Stromal cell of bone marrow (primary cell): ENCODE measurements at regions not wholly inside any gene's neighbourhood (a gene's known extent, or its start where the extent isn't known, plus 50 kb on each side); places are given as distances from the start of the nearest gene placed in this dataset.
"Not testable (repeated sequence)": the region's sequence is repeated elsewhere in the genome, so short reads cannot be mapped to it uniquely, and the experiment has no call there.

Experiments
- DNase-seq: peaks from one replicate; pipeline ENCODE4 v3.0.0-alpha.2; 2012; ENCODE audit warnings: low read depth

GRCh38 chr7:106749165-106749564 lies 88.2 kb upstream of the CCDC71L start:
- no peak for DNase-seq

DNA sequence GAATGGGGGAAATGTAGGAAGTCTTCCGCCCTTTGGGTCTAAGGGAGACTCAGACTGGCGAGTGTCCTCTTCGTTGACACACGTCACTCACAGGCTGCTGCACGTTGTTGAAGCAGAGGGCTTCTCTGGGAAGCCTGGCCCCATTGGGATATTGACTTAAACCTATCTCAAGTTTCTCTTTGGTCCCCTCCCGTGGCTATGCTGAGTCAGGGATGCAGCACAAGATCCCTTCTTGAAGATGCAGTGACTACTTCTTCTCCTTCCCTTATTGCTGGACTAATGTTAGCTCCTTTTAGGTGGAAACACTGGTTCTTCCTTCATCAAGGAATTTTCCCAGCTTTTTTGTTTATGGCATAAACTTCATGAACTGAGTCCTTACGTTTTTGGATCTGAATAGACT lies 89.8 kb upstream of the CCDC71L start:
- no peak for DNase-seq

- DNase-seq = no peak
Observed at GRCh38 chr7:106752367-106752766, 91.4 kb upstream of the CCDC71L start.

DNA sequence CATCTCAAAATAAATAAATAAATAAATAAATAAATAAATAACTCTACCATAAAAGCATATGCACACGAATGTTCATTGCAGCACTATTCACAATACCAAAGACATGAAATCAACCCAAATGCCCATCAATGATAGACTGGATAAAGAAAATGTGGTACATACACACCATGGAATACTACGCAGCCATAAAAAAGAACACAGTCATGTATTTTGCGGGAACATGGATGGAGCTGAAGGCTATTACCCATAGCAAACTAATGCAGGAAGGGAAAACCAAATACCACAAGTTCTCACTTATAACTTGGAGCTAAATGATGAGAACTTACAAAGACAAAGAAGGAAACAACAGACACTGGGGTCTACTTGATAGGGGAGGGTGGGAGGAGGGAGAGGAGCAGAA lies 94.1 kb upstream of the CCDC71L start:
- not testable (repeated sequence) for DNase-seq

- no peak for DNase-seq
Observed at GRCh38 chr7:106755641-106756040, 94.7 kb upstream of the CCDC71L start.

GRCh38 chr7:106756071-106756470 lies 95.1 kb upstream of the CCDC71L start:
- no peak for DNase-seq

DNA sequence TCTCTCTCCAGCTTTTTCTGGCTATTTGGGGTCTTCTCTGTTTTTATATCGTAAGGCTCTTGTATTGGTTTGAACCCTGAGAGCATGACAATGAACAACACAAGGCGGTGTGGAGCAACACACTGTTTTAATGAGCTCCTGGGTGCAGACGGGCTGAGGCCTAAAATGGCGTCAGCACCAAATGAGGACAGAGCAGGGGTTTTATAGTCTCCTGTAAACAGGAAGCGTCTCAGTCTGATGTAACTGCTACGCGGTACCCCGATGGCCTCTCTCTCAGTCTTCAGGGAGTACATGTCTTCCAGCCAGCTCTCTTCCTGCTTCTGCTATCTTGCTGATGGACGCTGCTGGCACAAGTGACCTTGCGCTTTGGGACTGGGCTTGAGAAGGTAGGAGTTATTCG lies 95.9 kb upstream of the CCDC71L start:
- no peak for DNase-seq

- DNase-seq = no peak
Observed at GRCh38 chr7:106757846-106758245, 96.9 kb upstream of the CCDC71L start.

- DNase-seq = not testable (repeated sequence)
Observed at GRCh38 chr7:106762845-106763244, 101.9 kb upstream of the CCDC71L start.

- DNase-seq = no peak
Observed at GRCh38 chr7:106763717-106764116, 101.4 kb upstream of the PIK3CG start.

GRCh38 chr7:106765727-106766355 lies 99.2 kb upstream of the PIK3CG start:
- DNase-seq = no peak

DNA sequence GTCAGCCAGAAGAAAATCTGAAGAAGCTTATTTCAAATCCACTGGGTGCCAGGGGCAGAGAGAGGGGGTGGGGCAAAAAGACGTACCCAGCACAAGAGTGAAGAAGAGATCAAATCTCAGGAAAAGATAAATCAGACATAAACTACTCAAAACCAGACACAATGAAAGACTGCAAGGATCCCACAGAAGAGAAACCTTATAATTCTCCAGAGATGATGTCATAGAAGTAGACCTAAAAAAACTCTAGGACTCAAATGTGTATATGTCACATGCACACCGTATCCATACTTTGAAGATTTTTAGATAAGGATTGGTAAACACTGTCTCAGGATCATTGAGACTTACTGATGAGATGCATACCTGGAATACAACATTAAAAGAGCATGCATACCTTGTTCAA lies 98.5 kb upstream of the PIK3CG start:
- DNase-seq = no peak

DNA sequence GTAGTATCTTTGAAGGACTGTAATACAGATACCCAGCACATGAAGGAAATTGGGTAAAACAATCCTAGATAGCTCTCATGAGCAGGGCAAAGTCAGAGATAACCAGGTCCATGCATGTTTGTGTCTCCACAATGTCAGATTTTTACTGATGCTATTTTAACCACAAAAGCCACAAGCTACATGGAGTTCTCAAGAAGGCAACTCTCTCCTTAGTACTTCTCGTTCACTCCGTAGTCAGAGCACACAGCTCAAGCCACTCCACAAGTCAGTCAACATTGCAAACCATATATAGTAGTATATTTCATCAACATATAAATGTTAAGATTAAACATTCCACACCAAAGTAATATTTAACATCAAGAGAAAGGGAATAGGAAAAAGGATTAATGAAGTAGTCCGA lies 98.0 kb upstream of the PIK3CG start:
- DNase-seq = no peak

GRCh38 chr7:106767498-106768323 lies 97.4 kb upstream of the PIK3CG start:
- DNase-seq = no peak

- no peak for DNase-seq
Observed at GRCh38 chr7:106768324-106768751, 96.7 kb upstream of the PIK3CG start.

- DNase-seq = peak; percentile 42
Observed at GRCh38 chr7:106770191-106770590, 94.9 kb upstream of the PIK3CG start.

DNA sequence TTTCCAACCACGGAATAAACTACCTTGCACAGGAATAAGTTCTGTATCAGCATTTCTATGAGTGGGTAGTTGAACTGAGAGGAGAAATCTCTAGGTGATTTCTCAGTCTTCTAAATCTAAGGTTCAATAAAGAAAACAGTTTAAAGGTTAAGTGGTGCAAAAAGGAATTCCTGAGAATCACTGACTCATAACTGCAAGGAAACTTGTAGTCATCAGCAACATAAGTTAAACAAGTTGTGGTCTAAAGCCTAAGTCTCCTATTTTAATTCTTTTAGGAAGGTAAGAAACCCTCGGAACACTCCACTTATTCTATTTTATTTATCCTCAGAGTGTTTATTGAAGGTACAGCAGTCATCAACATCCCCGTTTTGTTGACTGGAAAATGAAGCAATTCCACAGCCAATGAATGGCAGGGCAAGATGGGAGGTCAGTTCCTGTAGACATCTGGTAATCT lies 92.4 kb upstream of the PIK3CG start:
- peak; percentile 69 for DNase-seq

GRCh38 chr7:106773228-106773627 lies 91.9 kb upstream of the PIK3CG start:
- no peak for DNase-seq

DNA sequence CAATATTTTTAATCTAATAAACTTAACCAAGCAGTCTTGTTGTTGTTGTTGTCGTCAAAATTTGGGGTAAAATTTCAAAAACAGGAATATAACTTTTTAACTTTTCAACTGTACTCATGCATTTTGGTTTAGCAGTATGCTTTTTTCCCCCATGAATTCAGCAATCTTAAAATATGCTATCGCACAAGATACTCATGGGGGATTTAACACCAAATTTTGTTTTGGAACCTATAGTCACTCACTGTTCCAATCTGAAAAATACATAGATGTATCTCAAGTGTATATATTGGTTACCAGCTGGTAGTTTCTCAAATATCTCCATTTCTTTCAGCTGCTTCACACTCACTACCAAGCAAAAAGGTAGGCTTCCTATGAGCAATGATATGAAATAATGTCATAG lies 91.4 kb upstream of the PIK3CG start:
- no peak for DNase-seq

DNA sequence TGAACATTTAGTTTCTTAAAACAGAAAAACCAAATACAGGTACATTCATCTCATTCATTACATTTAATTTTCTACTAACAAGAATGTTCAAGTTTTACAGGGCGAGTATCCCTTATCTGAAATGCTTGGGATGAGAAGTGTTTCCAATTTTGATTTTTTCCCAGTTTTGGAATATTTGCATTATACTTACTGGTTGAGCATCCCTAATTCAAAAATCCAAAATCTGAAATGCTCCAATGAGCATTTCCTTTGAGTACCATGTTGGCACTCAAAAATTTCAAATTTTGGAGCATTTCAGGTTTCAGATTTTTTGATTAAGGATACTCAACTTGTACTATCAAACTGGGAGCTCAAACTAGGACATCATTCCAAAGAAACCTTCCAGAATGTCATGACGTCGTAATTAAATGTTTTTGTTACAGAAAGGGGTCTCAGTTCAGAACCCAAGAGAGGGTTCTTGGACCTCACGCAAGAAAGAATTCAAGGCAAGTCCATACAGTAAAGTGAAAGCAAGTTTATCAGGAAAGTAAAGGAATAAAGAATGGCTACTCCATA lies 90.8 kb upstream of the PIK3CG start:
- DNase-seq = no peak

DNA sequence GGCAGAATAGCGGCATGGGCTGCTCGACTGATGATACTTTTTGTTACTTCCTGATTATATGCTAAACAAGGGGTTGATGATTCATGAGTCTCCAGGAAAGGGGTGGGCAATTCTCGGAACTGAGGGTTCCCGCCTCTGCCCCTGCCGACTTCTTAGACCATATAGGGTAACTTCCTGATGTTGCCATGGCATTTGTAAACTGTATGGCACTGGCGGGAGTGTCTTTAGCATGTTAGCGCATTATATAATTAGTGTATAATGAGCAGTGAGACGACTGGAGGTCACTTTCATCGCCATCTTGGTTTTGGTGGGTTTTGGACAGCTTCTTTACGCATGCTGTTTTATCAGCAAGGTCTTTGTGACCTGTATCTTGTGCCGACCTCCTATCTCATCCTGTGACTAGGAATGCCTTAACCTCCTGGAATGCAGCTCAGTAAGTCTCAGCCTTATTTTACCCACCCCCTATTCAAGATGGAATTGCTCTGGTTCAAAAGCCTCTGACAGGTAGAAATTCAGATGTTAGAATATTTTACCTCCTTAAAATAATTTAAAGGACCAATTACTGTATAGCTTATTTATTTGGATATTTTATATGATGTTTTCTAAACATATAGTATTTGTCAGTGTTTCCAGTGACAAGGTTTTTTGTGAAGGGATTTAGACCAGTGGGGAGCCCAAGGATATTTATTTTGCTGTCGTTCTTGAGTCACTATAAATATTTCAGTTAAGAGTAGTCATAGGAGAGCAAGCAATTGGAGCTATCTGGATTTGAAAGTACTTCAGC lies 90.1 kb upstream of the PIK3CG start:
- DNase-seq = no peak

DNA sequence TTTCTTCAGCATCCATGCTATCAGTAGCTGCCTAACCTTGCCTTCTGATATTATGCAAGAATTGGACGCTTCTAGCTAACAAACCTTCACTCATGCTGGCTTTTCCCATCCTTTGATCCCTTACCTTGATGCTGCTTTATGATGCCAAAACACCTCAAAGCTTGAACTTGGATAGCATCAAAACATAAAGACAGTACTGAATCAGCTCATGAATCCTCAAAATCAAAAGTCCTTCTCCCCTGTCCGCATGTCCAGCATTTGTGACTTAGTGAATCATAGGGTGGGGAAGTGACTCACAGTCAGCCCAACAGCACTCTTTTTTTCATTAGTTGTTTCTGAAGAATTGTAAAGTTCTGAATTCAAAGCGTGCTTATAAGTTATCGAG lies 89.5 kb upstream of the PIK3CG start:
- DNase-seq = peak; percentile 69
